G401.6 (cell line): ENCODE measurements at regions not wholly inside any gene's neighbourhood (a gene's known extent, or its start where the extent isn't known, plus 50 kb on each side); places are given as distances from the start of the nearest gene placed in this dataset.
A peak's percentile ranks its signal among the peaks of the same experiment; 100 is the strongest.

ENCODE experiments used
- FAIRE-seq: peaks from 2 replicates; lab custom pipeline; 2012; peaks lifted over from hg19 to GRCh38; lab: Jason Lieb, UNC

DNA sequence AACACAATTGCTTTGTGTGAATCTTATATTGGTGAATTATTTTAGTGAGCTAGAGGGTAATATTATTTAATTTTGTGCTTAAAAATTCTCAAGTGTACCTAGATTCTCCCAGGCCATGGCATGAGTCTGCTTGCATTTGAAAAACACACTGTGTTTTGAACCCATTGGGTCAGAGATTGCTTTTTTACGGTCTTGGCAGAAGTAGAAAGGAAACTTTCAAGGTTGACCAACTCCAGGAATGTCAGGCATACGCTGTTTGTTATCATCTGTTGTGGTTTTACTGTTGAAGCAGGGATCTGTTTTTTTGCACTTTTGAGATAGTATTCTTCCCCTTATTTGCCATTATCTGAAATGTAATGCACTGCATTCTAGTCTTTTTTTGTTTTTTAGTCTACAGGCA, 377.4 kb downstream of the RPRM start:
- FAIRE-seq = no peak

DNA sequence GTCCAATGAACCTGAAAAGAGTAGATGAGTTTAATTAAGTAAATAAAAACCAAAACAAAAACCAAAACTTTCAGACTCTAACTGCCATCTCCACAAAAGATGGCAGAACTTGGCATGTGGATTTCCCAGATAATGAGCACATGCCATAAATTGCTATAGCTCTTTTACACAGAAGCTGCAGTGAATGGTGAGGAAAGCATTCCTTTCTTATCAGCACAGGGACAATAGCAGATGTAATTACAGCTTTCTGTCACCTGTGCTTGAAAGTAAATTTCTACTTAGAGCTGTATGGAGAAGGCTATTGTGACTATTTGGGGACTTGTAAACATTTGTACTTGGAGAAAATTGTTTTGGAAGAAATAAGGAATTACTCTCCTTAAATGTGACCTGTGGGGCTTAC, 378.4 kb downstream of the RPRM start:
- FAIRE-seq = no peak

DNA sequence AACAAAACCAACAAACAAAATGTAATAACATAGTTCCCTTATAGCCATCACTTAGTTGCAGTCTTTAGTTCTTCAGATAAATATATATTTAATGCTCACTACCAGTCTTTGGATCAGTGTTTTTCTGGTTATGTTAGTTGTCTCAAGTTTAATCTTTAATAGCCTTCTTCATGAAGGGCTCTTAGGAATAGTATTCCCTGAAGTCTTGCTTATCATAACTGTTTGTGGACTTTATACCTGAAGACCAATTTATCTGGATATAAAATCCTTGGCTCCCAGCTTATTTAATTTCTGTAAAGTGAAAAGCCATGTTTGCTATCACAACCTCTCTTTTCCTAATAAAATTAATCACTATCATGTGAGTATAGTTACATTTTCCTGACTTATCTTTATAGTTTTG, 379.7 kb downstream of the ARL6IP6 start:
- FAIRE-seq = no peak

DNA sequence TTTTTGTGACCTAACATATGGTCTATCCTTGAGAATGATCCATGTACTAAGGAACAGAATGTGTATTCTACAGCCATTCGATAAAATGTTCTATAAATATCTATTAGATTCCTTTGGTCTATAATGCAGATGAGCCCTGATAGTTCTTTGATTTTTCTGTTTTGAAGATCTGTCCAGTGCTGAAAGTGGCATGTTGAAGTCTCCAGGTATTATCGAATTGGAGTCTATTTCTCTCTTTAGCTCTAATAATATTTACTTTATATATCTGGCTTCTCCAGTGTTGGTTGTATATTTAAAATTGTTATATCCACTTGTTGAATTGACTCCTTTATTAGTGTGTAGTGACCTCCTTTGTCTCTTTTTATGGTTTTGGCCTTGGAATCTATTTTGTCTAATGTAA, 377.9 kb downstream of the ARL6IP6 start:
- FAIRE-seq = no peak

DNA sequence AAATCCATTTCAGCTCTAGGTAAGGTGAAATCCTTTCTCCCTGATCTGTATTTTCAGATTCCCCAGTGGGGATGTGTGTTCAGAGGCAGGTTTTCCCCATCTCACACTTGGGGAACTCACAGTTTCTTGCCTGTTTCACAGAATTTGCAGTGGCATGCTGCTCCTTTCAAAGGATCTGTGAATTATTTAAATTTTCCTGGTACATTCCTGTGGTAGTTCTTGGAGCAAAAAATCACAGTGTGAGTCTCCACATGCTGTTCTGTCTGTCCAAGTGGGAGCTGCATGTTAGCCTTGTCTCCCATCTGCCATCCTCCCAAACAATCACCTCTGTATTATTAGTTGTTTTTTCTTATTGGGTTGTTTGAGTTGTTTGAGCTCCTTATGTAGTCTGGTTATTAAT, 372.9 kb downstream of the ARL6IP6 start:
- no peak for FAIRE-seq

DNA sequence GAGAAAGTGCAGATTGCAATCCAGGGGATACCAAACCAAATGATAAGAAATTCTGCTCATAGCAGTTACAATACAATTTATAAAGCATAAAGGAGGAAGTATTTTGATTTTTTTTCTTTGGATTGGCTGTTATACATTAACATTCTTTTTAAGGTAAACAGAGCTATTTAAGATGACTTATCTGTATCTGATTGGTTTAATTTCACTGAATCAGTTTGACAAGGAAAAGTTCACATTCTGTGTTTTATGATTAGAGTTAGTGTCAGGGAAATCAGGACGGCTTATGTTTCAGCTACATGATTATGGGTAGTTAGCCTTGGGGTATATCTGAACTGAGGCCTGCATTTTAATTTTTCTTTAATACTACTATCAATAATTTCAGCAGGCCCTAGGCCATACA, 360.9 kb downstream of the ARL6IP6 start:
- FAIRE-seq = no peak

- no peak for FAIRE-seq
These were observed 358.9 kb downstream of the ARL6IP6 start for GRCh38 chr2:153077311-153077710.

DNA sequence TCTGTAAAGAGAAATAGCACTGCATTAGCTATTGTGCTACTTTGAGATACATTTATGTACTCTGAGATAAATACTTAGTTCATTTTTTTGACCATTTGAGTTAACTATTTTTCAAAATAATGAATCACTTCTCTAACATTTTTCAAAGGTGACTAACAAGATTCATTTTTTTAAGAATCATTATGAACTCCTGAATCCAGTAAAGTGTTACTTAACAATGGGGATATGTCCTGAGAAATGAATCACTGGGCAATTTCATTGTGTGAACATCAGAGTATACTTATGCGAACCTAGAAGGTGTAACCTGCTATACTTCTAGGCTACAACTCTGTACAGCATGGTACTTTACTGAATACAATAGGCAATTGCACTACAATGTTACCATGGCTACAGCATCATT, 355.8 kb downstream of the ARL6IP6 start:
- no peak for FAIRE-seq

- FAIRE-seq = no peak
These were observed 354.4 kb downstream of the ARL6IP6 start for GRCh38 chr2:153072813-153073212.

DNA sequence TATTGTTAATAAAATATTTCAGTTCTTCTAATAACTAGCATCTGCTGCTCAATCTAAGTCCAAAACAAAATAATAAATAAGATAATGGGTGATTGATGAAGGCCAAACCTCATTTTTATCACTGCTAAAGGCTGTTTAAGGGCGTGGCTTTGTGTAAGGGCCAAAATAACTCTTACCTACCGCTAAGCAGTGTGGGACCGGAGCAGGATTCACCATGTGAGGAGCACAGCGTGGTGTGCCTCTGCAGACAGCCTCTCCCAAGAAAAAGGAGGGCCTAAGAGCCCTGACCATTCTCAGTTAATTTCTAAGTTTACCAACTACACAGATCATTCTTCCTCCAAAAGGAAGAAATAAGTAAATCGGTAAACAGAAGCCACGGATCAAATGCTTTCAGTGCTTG, 353.7 kb downstream of the ARL6IP6 start:
- FAIRE-seq = no peak

DNA sequence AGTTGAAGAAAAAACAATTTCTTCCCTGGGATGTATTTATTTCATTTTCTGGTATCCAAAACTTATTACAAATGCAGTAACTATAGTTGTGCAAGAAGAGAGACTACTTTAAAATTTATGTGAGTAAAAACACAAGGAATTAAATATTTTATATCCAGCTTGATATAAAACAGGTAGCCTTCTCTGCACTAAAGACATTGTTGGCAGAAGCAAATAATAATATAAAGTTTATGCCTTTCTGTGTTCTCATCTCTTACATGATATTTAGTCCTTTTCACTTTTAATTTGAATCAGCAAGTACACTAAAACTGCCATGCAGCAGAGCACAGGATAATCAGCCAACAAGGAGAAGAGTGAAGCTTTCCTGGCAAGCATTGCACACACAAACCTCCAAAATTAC, 352.7 kb downstream of the ARL6IP6 start:
- no peak for FAIRE-seq

GRCh38 chr2:153068915-153069314, 350.5 kb downstream of the ARL6IP6 start:
- FAIRE-seq = no peak

DNA sequence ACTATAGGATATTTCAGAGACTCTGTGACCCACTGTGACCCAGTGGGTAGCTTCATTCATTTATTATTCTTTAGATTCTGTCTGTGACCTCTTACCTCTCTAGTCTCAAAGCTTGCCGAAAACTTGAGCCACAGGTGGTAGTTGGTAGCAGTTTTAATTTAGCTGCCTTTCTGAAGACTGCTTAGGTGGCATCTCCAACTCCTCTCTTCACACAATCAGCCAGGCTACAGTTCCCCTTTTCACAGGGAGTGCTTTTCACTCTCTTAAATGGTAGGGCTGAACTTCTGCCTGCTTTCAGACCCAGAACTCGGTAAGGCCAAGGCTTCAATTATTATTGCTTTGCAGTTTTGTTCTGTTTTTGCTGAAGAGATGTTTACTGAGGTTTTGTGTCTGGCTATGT, 349.6 kb downstream of the ARL6IP6 start:
- no peak for FAIRE-seq

DNA sequence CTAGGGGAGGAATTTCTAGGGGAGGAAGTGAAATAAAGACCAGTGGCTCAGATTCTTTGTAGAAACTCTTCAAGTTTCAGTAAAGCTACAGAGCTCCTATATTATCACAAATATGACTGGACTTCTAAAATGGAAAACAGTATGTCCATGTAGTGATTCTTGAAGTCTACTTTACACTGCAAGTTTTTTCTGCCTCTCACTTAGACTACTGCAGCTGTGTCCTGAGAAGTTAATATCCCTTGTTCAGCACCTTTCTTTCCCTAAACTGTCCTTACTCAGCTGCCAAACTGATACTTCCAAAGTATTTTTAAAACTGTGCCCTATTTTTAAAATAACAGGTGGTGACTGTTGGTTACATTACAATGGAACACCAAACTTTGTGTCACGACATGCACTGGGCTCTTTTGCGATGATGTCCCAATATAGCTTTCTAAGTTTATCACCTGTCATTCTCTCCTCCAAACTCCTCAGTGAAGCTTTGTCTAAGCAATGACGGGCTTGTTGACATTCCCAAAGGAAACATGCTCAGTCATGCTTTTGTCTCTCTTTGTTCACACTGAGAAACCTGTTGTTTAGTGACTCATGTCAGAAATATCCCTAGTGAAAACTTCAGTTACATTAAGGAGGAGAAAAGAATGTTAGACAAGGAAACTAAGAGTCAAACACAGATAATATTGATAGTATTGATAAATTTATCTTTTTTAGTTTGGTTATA, 341.1 kb downstream of the ARL6IP6 start:
- peak; percentile 39 for FAIRE-seq

DNA sequence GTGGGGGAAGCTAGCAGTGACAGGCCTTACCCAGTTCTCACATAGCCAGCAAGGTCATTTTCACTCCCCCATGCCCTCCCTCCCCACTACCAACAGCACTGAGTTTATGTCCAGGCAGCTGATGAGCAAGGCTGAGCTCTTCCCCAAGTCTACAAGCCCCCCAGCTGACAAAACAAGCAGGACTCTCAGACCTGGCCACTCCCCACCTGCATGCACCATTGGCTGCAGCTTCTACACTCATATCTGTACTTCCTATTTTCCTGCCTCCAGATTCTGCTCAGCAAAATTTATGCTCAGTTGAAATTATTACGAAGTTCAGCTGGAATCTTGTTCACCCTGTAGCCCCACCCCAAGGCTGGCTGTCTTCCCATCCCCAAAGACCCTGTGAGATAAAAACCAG, 339.3 kb downstream of the ARL6IP6 start:
- no peak for FAIRE-seq

- FAIRE-seq = no peak
These were observed 336.8 kb downstream of the ARL6IP6 start for GRCh38 chr2:153055182-153055581.

- no peak for FAIRE-seq
These were observed 334.6 kb downstream of the ARL6IP6 start for GRCh38 chr2:153052807-153053559.

DNA sequence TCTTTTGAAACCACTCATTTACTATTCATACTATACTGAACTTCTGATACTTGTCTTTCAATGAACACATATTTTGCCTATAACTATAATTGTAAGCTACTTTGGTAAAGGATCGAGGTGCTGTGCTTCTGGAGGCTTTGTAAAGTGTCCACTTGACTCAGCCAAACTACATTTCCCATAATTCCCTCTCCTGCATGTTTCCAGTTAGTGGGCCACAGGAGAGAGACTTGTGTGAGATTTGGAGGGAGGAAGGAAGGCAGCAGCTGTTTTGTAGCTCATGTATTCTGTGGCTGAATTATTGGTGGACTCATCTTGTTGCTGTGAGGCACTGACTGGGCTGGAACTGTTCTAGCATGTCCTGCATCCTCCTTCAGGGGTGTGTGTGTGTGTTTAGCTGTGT, 328.8 kb downstream of the ARL6IP6 start:
- FAIRE-seq = no peak

DNA sequence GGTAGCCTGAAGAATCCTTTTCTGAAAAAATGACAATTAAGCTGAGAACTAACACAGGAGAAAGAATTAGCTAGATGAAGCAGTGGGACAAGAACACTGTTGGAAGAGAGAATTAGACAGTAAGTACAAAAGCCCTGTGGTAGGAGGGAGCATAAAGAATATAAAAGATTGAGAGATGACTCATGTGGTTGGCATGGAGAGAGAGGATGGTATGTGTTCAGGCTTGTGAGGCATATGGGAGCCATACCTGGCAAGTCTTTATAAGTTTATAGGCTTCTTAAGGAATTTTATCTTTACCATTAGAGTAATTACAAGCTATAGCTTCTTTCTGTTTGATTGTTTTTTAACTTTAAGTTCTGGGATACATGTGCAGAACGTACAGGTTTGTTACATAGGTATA, 325.0 kb downstream of the ARL6IP6 start:
- no peak for FAIRE-seq

DNA sequence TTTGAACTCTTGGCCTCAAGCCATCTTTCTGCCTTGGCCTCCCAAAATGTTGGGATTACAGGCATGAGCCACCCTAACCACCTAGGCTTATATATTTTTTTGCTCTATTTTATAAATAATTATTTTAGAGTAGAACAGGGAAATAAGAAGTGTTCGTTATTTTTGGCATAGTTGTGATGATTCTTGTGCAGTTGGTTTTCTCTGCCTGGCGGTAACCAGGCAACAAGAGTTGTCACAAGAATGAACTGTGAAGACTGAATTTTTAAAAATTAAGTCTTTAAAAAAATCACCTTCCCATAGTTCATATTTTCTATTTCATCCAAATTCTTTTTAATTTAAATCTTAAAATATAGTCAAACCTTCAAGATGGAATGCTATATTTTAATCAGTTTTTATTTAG, 310.2 kb downstream of the ARL6IP6 start:
- no peak for FAIRE-seq

DNA sequence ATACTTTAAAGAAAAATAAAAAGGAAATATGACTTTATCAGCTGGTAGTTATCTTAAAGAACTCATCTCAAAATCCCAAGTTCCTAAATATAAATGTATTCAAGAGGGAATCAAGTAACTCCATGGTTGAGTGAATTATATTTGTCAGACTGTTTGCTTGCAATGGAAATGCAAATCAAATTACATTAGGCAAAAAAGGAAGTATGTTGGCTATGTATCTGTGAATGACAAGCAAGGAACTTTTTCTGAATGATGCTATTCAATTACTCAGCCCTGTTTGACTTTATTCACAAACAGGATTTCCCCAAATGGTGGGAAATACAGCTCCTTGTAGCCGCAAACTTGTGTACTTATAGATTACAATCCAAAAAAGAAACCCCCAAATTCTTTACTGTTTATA, 309.1 kb downstream of the ARL6IP6 start:
- no peak for FAIRE-seq

- no peak for FAIRE-seq
These were observed 301.8 kb downstream of the ARL6IP6 start for GRCh38 chr2:153020201-153020600.

- no peak for FAIRE-seq
These were observed 286.8 kb downstream of the ARL6IP6 start for GRCh38 chr2:153005071-153005730.

GRCh38 chr2:153004627-153005026, 286.2 kb downstream of the ARL6IP6 start:
- FAIRE-seq = no peak
